ENCODE measurements at regions not wholly inside any gene's neighbourhood (a gene's known extent, or its start where the extent isn't known, plus 50 kb on each side); places are given as distances from the start of the nearest gene placed in this dataset.

- no peaks in the 10 kb centered on the region for H3K27me3 ChIP-seq (ENCODE audit: control insufficient read depth in 2 of 2, insufficient read depth in 2 of 2, low read length in 2 of 2)
- DNase-seq (ENCODE audit: low read depth, low spot score) (no peak), FAIRE-seq (no peak)
- no TSS peak for BruUV-seq (replicated peaks)
- ChIA-PET CTCF (no interaction called here), POLR2A (no interaction called here)
- no peaks in the 10 kb centered on the region for H3K36me3 ChIP-seq (ENCODE audit: control insufficient read depth in 2 of 2, extremely low read depth in 1 of 2, insufficient read depth in 2 of 2, low read length in 2 of 2)
- dilution Hi-C loops (cut with MboI; ENCODE audit: extremely low pct_ligation_motif_present, low sequenced_read_pairs): no loop called here
- no peak for TF ChIP-seq GATA2 (IDR thresholded peaks at IDR 0.05; ENCODE audit: insufficient read depth, insufficient read length, low read depth, low read length)
- TF ChIP-seq FOS (IDR thresholded peaks at IDR 0.05; ENCODE audit: borderline replicate concordance, insufficient read depth, low read length): no peak
- no peak for TF ChIP-seq MAX (IDR thresholded peaks at IDR 0.05; ENCODE audit: insufficient read depth, insufficient read length)
- no peak for TF ChIP-seq EZH2 (IDR thresholded peaks at IDR 0.05; ENCODE audit: borderline replicate concordance, low read depth, low read length, severe bottlenecking)
- TF ChIP-seq CTCF (IDR thresholded peaks at IDR 0.05; ENCODE audit: extremely low read depth in 1 of 2, insufficient read depth in 1 of 2, low read depth in 1 of 2, low read length in 2 of 2): no peak
- TF ChIP-seq JUN (IDR thresholded peaks at IDR 0.05; ENCODE audit: borderline replicate concordance, insufficient read depth, insufficient read length, low read depth): no peak
- TF ChIP-seq MYC (IDR thresholded peaks at IDR 0.05; ENCODE audit: low read depth, low read length): no peak
- TF ChIP-seq POLR2AphosphoS5 (IDR thresholded peaks at IDR 0.05; ENCODE audit: insufficient read depth, low read depth, low read length): no peak
- no peak for TF ChIP-seq POLR2A (IDR thresholded peaks at IDR 0.05; ENCODE audit: low read depth, low read length)
- intact Hi-C loops (cut with micrococcal nuclease): no loop called here
- H3K4me1 ChIP-seq (ENCODE audit: control insufficient read depth, extremely low read depth, insufficient read depth, low read length): no peaks in the 10 kb centered on the region
- H2AFZ ChIP-seq (ENCODE audit: low read depth, low read length): no peak overlapping the region
- no peak overlapping the region for H3K27ac ChIP-seq (ENCODE audit: insufficient read depth, low read depth, low read length)
- H3K4me2 ChIP-seq (ENCODE audit: insufficient read depth, low read length): no peak overlapping the region
- H3K4me3 ChIP-seq (replicated peaks in 1 of 3; ENCODE audit: insufficient read depth in 1 of 3, low read depth in 1 of 3, low read length in 3 of 3): no peak overlapping the region
- H3K79me2 ChIP-seq (ENCODE audit: control insufficient read depth, insufficient read depth, low read length): no peaks in the 10 kb centered on the region
- H3K9me3 ChIP-seq (replicated peaks; ENCODE audit: control insufficient read depth, insufficient read depth, low read length): peaks cover 4% of the 10 kb centered on the region
- H4K20me1 ChIP-seq (replicated peaks; ENCODE audit: control insufficient read depth, extremely low read depth, insufficient read depth, low read length): no peaks in the 10 kb centered on the region
- H3K9ac ChIP-seq (replicated peaks; ENCODE audit: extremely low read depth, insufficient read depth, low read length): no peak overlapping the region
- no peaks in the 10 kb centered on the region for H3K9me1 ChIP-seq (replicated peaks; ENCODE audit: control insufficient read depth, extremely low read depth, insufficient read depth, low read length)
Measured at GRCh38 chr7:156139112-156139511, 326.8 kb upstream of the SHH start.
